NT2/D1 (cell line): ENCODE measurements at regions not wholly inside any gene's neighbourhood (a gene's known extent, or its start where the extent isn't known, plus 50 kb on each side); places are given as distances from the start of the nearest gene placed in this dataset.

ENCODE experiments used
- SUZ12 ChIP-seq: IDR thresholded peaks from 2 replicates; pipeline ENCODE4 v1.6.1; 2011; ENCODE audit not compliant: insufficient read length, insufficient read depth; ENCODE audit errors: extremely low read depth
- YY1 ChIP-seq: IDR thresholded peaks from 2 replicates; pipeline ENCODE4 v1.6.1; 2011; ENCODE audit not compliant: insufficient read length, insufficient read depth
- ZNF274 ChIP-seq: IDR thresholded peaks from 2 replicates; pipeline ENCODE4 v1.6.1; 2011; ENCODE audit warnings: mild to moderate bottlenecking, low read depth, low read length

GRCh38 chr15:62895139-62895866 lies 147.2 kb upstream of the TPM1 start:
- no peak for TF ChIP-seq ZNF274
- no peak for TF ChIP-seq YY1
- TF ChIP-seq SUZ12: no peak
